PC-9 (cell line): ENCODE measurements at regions not wholly inside any gene's neighbourhood (a gene's known extent, or its start where the extent isn't known, plus 50 kb on each side); places are given as distances from the start of the nearest gene placed in this dataset.

Experiments
- BruUV-seq: library from RNA; stranded (reverse); fragments of 400-500 nt; replicated peaks from 2 replicates; lab custom pipeline; 2021; lab: Mats Ljungman, UMichigan
- CTCF ChIA-PET: fragments of 300-600 bp; sonication (Branson Sonifier 250); formaldehyde crosslinking; loops from one replicate; lab custom pipeline; 2022; ENCODE audit warnings: antibody characterized with exemption; lab: Charles Lee
- POLR2A ChIA-PET: fragments of 300-600 bp; sonication (Branson Sonifier 250); formaldehyde crosslinking; loops from one replicate; lab custom pipeline; 2022; ENCODE audit warnings: antibody characterized with exemption; ENCODE audit not compliant: unreplicated experiment; lab: Charles Lee
- DNase-seq, 2 experiments: peaks; one replicate each; pipeline versions ENCODE4 v3.0.0 to v3.0.0-alpha.2; 2015 to 2022; ENCODE audit warnings: mixed read lengths in 1 of 2
- H2AFZ ChIP-seq: fragments of 200-600 bp; sonication (generic); 2 replicates; pipeline ENCODE4 v1.8.1; 2017; ENCODE audit warnings: antibody characterized with exemption
- H3F3A ChIP-seq: fragments of 200-600 bp; sonication (generic); 2 replicates; pipeline ENCODE4 v1.8.1; 2017; ENCODE audit warnings: antibody characterized with exemption, mild to moderate bottlenecking, low read depth; ENCODE audit not compliant: insufficient read depth
- H3K27ac ChIP-seq: fragments of 200-600 bp; sonication (generic); 2 replicates; pipeline ENCODE4 v1.6.1; 2016; ENCODE audit warnings: mixed run types
- H3K27me3 ChIP-seq: fragments of 200-600 bp; sonication (generic); 2 replicates; pipeline ENCODE4 v1.6.1; 2016; ENCODE audit warnings: low read depth, mixed run types; ENCODE audit not compliant: insufficient read depth
- H3K36me3 ChIP-seq: fragments of 200-600 bp; sonication (generic); 2 replicates; pipeline ENCODE4 v1.6.1; 2016; ENCODE audit warnings: low read depth, mixed run types
- H3K4me1 ChIP-seq: fragments of 200-600 bp; sonication (generic); replicated peaks from 2 replicates; pipeline ENCODE4 v1.6.1; 2016; ENCODE audit warnings: mixed run types; ENCODE audit not compliant: insufficient read depth
- H3K4me2 ChIP-seq: fragments of 200-600 bp; sonication (generic); 2 replicates; pipeline ENCODE4 v1.6.1; 2017; ENCODE audit warnings: mixed run types
- H3K4me3 ChIP-seq: fragments of 200-600 bp; sonication (generic); 2 replicates; pipeline ENCODE4 v1.6.1; 2016; ENCODE audit warnings: mixed run types
- H3K79me2 ChIP-seq: fragments of 200-600 bp; sonication (generic); 2 replicates; pipeline ENCODE4 v1.6.1; 2017; ENCODE audit warnings: low read depth, mixed run types
- H3K9me2 ChIP-seq: fragments of 200-600 bp; sonication (generic); 2 replicates; pipeline ENCODE4 v1.8.1; 2017; ENCODE audit warnings: mild to moderate bottlenecking; ENCODE audit not compliant: insufficient read depth
- H3K9me3 ChIP-seq: fragments of 200-600 bp; sonication (generic); 2 replicates; pipeline ENCODE4 v1.8.1; 2016; ENCODE audit warnings: low read depth; ENCODE audit not compliant: insufficient read depth
- H4K20me1 ChIP-seq: fragments of 200-600 bp; sonication (generic); 2 replicates; pipeline ENCODE4 v1.8.1; 2017; ENCODE audit not compliant: insufficient read depth
- CTCF ChIP-seq: fragments of 200-600 bp; sonication (generic); conservative IDR thresholded peaks from 2 replicates; pipeline ENCODE4 v1.6.1; 2017; ENCODE audit warnings: mixed run types, antibody characterized with exemption, mild to moderate bottlenecking, moderate library complexity
- EZH2 ChIP-seq: fragments of 200-600 bp; sonication (generic); IDR thresholded peaks from 2 replicates; pipeline ENCODE4 v1.8.0; 2017; ENCODE audit warnings: antibody characterized with exemption, low read depth
- intact Hi-C: fragments of 100-400 bp; cut with micrococcal nuclease; formaldehyde crosslinking; loops from one replicate; pipeline ENCODE4 v1.10.0; 2022; ENCODE audit not compliant: unreplicated experiment

GRCh38 chrX:113009837-113010236 lies 169.2 kb upstream of the AMOT start:
- H3K9me3 ChIP-seq: no peaks in the 10 kb centered on the region
- no peaks in the 10 kb centered on the region for H3F3A ChIP-seq
- no peaks in the 10 kb centered on the region for H3K9me2 ChIP-seq
- no peak overlapping the region for H3K4me2 ChIP-seq
- no TSS peak for BruUV-seq
- DNase-seq: no peak
- no peaks in the 10 kb centered on the region for H3K27me3 ChIP-seq
- H3K79me2 ChIP-seq: no peaks in the 10 kb centered on the region
- H3K4me1 ChIP-seq: no peaks in the 10 kb centered on the region
- ChIA-PET POLR2A (no interaction called here), CTCF (no interaction called here)
- TF ChIP-seq EZH2 (no peak), CTCF (no peak)
- intact Hi-C loops: no loop called here
- no peak overlapping the region for H3K27ac ChIP-seq
- no peak overlapping the region for H2AFZ ChIP-seq
- no peak overlapping the region for H3K4me3 ChIP-seq
- no peaks in the 10 kb centered on the region for H3K36me3 ChIP-seq
- no peaks in the 10 kb centered on the region for H4K20me1 ChIP-seq

- no peaks in the 10 kb centered on the region for H3K79me2 ChIP-seq
- H3K9me3 ChIP-seq: no peaks in the 10 kb centered on the region
- no peak overlapping the region for H3K4me2 ChIP-seq
- H3F3A ChIP-seq: no peaks in the 10 kb centered on the region
- ChIA-PET POLR2A (no interaction called here), CTCF (no interaction called here)
- H3K36me3 ChIP-seq: no peaks in the 10 kb centered on the region
- no peak overlapping the region for H3K4me3 ChIP-seq
- no peaks in the 10 kb centered on the region for H4K20me1 ChIP-seq
- no TSS peak for BruUV-seq
- TF ChIP-seq CTCF: no peak
- TF ChIP-seq EZH2: no peak
- H3K27ac ChIP-seq: no peak overlapping the region
- H2AFZ ChIP-seq: no peak overlapping the region
- no peaks in the 10 kb centered on the region for H3K9me2 ChIP-seq
- intact Hi-C loops: no loop called here
- H3K4me1 ChIP-seq: no peaks in the 10 kb centered on the region
- H3K27me3 ChIP-seq: no peaks in the 10 kb centered on the region
- DNase-seq: no peak
Measured at GRCh38 chrX:113009029-113009428, 168.4 kb upstream of the AMOT start.

- POLR2A ChIA-PET: no interaction called here
Measured at GRCh38 chrX:113001836-113002235, 161.2 kb upstream of the AMOT start.

More at GRCh38 chrX:113001836-113002235, 161.2 kb upstream of the AMOT start:
- peak; percentile 35 to 72 for DNase-seq
- Histone ChIP-seq H3K9me3 (no peaks in the 10 kb centered on the region), H3K4me1 (no peaks in the 10 kb centered on the region), H3K4me3 (no peak overlapping the region), H3K79me2 (no peaks in the 10 kb centered on the region), H3K27me3 (no peaks in the 10 kb centered on the region), H3K27ac (no peak overlapping the region), H3K4me2 (no peak overlapping the region), H4K20me1 (no peaks in the 10 kb centered on the region), H3K9me2 (no peaks in the 10 kb centered on the region), H3F3A (no peaks in the 10 kb centered on the region; the same call in 1 of the 2 replicates), H2AFZ (no peak overlapping the region), H3K36me3 (no peaks in the 10 kb centered on the region)
- BruUV-seq: no TSS peak
- intact Hi-C loops: loop anchor here (1.0 to 5.0 kb wide), 4 partner anchors 33 to 360 kb away; no protein-coding TSS in a partner anchor
- TF ChIP-seq CTCF (peak; percentile 85), EZH2 (no peak)
- CTCF ChIA-PET: interaction anchor here (0.5 to 1.0 kb wide), 7 partner anchors 12 to 417 kb away, joined by 3 to 6 read pairs (median 3); no protein-coding TSS in a partner anchor
